HG03196 (cell line): ENCODE measurements at regions not wholly inside any gene's neighbourhood (a gene's known extent, or its start where the extent isn't known, plus 50 kb on each side); places are given as distances from the start of the nearest gene placed in this dataset.
A peak's percentile ranks its signal among the peaks of the same experiment; 100 is the strongest.
"Not testable (repeated sequence)": the region's sequence is repeated elsewhere in the genome, so short reads cannot be mapped to it uniquely, and the experiment has no call there.

ENCODE experiments used
- ATAC-seq: cut with Tn5 transposase; IDR thresholded peaks from one replicate; pipeline ENCODE4 v1.9.1; 2021; ENCODE audit not compliant: unreplicated experiment

DNA sequence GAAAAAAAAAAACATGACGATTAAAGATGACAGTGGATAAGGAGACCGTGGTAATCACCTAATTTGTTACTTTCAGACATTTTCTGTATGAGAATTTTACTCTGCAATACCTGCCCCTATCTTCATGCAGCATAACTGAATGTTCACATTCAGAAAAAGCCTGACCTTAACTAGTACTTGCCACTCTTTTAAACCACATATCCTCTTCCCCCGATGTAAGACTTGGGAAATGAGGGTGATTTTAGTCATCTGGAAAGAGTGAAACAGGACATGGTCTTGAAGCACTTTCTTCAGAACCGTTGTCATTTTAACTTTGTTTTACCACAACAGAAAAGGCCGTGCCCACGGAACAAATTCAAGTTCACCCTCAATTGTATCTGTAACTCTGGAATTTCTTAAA, 318.5 kb downstream of the BCL2L11 start:
- not testable (repeated sequence) for ATAC-seq

GRCh38 chr2:111441614-111442013, 320.9 kb downstream of the BCL2L11 start:
- not testable (repeated sequence) for ATAC-seq

DNA sequence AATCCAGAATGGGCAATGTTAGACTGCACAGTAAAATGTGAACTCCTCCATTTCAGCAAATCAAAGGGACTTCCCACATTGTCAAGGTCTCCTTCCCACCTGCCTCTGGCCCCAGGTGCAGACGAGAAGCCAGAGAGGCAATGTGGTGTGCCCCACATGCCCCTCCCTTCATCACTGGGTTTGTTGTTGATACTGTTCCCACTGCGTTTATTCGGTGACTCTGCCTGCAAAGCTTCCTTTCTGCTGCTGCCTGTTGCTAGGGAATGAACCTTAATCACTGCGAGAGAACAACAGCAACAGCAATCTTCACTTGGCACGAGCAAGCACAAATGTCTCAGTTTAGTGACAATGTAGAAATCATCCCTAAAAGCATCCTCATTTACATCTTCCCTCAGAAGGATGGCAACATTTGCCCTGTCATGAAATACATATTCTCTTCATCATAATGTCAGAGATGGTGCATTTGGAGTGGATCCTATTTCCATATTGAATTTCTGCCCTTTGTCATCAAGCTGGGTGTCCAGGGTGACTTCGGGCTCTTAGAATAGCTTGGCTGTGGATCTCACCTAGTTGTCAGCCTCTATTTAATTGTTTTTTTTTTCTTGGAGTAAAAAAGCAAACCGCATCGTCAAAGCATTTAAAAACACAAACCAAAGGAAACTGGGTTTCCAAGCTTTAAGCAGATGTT, 322.2 kb downstream of the BCL2L11 start:
- not testable (repeated sequence) for ATAC-seq

GRCh38 chr2:111444516-111444915, 323.8 kb downstream of the BCL2L11 start:
- ATAC-seq: not testable (repeated sequence)

DNA sequence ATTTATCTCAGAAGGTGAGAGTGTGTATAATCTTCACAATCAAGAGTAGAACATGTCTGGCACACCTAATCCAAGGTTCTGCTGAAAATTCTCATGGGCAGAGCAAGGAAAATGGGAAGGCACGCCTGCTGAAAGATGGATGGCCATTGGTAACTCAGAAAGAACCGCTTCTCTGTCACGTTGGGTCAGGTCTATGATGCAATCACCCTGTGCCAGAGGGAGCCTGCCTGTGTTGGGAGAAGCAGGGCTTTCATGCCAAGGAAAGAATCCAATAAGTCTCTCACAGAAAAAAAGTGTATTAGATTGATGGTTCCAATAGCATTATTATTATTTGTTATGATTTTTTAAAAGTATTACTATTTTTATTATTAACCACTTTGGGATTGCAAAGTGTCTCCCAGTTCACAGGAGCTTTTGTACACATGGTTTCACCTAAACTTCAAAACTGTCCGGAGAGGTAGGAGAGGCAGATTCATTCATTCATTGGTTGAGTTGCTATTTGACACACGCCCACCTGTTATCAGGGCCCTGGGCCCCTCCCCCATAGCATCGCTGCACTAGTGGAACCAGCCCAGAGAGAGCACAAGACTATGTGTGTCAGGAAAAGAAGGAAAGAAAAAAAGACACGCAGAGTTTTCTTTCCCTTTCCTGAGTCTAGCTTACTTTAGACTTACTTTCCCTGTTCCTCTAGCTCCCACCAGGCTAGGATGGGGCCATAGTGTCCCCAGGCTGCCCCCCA, 324.6 kb downstream of the BCL2L11 start:
- not testable (repeated sequence) for ATAC-seq

DNA sequence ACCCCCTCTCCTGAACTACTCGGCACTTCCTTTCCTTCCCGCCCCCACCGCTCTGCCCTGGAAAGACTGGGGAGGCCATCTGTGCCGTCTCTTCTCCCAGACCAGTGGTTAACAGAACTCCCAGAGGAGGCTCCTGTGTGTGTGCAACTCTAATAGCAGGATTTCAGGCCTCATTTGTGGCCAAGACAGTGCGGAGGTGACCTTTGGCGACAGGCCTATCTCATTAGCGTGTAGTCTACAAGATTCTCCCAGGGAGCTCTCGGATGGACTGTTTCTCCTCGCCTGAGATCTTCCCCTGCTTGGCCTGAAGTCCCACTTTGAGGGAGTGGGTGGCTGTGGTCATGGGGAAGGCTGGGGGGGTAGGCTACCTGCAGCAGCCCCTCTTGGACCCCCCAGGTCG, 325.2 kb downstream of the BCL2L11 start:
- ATAC-seq: not testable (repeated sequence)

- not testable (repeated sequence) for ATAC-seq
Observed at GRCh38 chr2:111447482-111447881, 326.8 kb downstream of the BCL2L11 start.

- not testable (repeated sequence) for ATAC-seq
Observed at GRCh38 chr2:111448796-111449195, 328.1 kb downstream of the BCL2L11 start.

DNA sequence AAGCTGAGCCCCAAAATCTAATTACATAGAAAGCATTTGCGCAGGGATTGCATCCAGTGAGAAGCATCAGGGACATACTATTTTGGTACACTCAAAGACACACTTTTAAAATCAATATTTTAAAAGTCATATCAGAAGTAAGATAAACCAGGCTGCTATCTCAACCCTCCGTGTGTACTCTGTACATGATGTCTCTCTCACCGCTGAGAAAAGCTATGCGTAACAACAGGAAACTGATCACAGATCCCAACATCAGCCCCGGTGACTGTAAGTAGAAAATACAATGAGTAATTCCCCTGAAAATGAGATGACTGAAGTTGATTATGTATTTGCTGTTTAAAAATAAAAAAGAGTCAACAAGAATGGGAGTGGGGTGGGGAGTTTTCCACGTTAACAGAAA, 329.8 kb downstream of the BCL2L11 start:
- not testable (repeated sequence) for ATAC-seq

DNA sequence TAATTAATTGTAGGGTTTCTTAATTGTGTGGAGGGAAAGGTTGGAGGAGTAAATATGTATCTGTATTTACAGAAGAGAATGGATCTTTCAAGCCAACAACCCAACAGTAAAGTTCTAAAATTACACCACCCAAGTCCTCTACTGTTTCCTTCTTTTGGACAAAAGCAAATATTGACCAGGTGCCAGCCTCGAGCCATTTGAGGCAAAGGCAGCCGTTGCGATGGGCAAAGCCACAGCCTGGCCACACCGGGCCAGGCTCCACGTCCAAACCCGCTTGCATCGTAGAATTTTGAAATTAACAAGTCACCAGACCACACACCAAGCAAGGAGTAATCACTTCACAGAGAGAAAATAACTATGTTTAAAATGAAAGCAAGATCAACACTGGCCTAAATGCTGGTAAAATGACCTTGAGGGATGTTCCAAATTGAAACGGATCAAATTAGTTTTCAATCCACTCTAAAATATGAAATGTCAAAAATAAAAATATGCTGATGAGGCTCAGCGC, 331.0 kb downstream of the BCL2L11 start:
- ATAC-seq: not testable (repeated sequence)

GRCh38 chr2:111452208-111452607, 331.5 kb downstream of the BCL2L11 start:
- ATAC-seq: not testable (repeated sequence)

DNA sequence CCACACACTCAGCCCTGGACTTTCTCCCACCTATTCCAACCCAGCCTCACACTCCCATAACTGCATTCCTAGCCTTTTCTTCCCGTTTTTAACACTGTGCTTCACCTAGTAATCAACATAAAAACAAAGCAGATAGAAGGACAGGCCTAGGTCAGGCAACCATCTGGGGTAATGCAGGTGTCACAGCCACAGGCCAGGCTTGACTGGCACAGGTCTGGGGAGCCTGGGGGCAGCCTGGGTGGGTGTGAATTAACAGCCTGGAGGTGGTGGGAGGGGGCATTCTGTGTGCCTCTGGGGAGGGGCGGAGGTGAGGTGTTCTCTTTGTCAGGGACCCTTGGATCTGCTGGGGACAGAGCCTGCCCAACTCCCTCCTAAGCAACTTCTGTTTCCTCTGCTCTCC, 332.6 kb downstream of the BCL2L11 start:
- not testable (repeated sequence) for ATAC-seq

DNA sequence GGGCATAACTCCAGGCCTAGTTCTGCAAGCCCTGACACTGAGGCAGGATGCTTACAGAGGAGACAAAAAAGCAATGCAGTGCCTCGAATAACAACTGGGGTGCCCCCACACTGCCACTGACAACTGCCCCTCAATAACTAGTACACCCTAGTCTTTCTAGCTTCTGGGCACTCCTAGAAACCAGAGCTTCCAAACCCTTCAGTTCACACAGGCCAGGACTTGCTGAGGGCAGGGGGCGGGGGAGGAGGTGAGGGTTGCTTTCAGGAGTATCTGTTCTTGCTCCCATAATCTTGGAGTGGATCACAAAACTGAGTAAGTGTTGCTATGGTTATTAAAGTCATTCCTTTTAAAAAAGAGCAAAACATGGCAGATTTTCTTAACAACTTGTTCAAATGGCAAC, 333.1 kb downstream of the BCL2L11 start:
- not testable (repeated sequence) for ATAC-seq

DNA sequence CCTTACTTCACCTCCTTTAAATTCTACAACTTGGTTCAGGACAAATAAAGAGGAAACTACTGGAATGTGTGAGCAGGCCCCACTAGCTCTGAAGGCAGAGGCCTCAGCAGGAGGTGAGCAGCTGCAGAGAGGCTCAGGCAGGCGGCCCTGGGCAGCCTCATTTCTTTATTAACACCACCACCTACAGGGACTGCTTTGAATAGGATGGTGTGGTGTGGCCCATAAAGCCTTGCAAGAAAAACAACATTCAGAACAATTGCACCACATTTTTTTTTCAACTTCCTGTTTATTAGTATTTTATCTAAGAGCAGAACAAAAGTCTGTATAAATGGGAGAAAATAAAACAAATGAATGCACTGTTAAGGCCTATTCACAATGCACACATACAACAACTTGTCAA, 333.7 kb downstream of the BCL2L11 start:
- ATAC-seq: peak; percentile 57

- not testable (repeated sequence) for ATAC-seq
Observed at GRCh38 chr2:111455016-111456015, 334.6 kb downstream of the BCL2L11 start.

GRCh38 chr2:111457191-111457590, 336.5 kb downstream of the BCL2L11 start:
- not testable (repeated sequence) for ATAC-seq

DNA sequence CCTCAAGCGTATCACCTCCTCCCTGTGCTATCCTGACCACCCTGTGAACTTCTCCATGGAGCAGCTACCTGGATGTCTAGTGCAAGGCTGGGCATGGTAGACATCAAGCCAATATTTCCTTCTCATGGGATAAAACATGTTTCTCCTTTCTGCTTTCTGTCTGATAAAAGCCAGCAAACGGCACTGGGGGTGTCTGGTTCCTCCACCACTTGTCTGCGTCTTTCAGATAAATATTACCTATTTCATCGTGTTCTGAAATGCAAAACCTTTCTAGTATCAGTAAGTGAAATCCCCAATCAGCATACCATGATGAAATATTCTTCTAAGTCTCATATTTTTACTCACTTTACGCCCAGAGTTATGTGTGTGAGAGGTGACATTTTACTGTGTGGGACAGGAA, 340.2 kb downstream of the BCL2L11 start:
- not testable (repeated sequence) for ATAC-seq

DNA sequence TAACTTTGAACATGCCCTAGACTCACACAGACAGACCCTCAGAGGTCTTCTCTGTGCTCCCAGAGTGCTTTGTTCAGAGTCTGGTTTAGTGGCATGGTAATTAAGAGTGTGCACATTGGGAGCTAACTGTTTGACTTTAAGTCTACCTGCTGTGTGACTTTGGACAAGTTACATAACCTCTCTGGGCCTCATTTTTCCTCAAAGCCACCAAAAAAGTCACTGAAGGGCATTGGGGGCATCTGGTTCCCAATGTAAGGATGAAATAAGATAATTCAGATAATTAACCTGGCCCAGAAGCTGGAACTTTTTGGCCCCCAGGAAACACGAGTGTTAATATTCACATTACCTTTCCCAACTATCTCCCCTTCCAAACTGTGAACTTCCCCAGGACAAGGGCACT, 341.1 kb downstream of the BCL2L11 start:
- ATAC-seq: not testable (repeated sequence)

GRCh38 chr2:111462572-111462971, 341.9 kb downstream of the BCL2L11 start:
- not testable (repeated sequence) for ATAC-seq

DNA sequence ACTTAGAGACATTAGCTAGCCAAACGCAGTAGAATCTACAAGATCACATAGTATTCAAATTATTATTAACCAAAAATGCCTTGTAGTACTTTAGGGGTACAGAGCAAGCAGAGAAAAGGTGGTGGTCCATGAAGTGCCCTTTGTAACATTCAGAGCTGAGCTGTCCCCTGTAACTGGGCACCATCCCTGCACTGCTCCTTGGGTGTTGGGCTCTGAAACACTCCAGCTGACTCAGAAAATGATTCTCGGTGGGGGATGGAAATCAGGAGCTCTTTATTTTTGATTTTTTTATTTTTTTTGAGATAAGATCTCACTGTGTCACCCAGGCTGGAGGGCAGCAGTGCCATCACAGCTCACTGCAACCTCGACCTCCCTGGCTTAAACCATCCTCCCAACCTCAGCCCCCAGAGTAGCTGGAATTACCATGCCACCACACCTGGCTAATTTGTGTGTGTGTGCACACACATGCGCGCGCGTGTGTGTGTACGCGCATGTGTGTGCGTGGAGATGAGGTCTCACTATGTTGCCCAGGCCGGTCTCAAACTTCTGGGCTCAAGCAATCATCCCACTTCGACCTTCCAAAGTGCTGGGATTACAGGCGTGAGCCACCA, 342.6 kb downstream of the BCL2L11 start:
- not testable (repeated sequence) for ATAC-seq
